HUDEP-2 (cell line): ENCODE measurements at regions not wholly inside any gene's neighbourhood (a gene's known extent, or its start where the extent isn't known, plus 50 kb on each side); places are given as distances from the start of the nearest gene placed in this dataset.

Experiments
- DNase-seq, 76 experiments: peaks; one replicate each; lab custom pipeline; 2025; ENCODE audit not compliant: unreplicated experiment in 76 of 76; lab: John Stamatoyannopoulos, UW

DNA sequence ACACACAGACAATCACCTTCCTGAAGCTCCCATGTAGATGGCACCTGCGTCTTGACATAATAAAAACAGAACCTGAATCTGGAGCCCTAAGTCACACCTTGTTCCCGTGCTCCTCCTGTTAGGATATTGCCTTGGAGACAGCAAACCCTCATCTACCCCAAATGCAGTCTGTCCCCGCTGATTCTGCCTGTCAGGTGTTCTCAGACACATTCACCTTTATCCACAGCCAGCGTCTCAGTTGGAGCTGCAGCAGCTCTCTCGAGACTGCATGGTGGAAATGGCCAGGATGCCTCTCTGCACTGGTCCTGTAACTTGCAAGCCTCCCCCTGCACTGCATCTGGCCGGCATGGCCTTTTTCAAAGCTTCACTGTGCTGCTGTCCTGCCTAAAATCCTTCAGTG, 218.0 kb upstream of the ZNF32 start:
- DNase-seq: no peak

DNA sequence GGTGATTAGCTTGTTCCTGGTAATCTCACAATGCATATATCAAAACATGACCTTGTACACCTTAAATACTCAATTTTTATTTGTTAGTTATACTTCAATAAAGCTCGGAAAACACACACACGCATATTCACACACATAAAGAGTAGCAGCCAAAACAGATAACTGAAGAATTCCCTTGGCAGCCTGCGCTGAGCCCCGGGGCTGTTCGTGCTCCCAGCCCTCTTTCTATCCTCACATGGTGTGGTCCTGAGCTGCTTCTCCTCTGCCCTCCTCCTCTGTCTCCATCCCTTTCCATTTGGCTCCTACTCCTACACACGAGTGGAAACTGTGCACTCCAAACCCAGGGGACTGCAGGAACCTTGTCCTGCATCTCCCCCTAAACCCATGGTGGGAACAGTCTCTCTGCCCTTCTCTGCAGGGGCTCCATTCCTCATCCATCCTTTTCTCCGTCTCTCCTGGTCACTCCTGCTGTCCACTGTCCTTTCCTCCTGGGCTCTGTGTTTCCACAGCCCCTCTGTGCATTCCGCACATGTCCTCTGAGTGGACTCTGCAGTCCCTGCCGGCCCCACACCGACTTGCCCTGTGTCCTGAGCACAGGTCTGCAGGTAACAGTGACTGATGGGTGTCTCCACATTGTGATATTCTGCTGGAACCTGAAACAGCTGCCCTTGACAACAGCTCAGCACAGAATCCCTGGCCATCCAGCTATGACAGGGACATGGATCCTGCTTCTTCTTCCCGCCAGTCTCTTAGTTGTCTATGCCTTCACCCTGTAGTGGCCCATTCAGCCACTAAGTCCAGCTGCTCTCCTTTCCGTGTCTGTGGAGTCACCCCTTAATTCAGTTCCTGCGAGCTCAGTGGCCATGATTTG, 216.8 kb upstream of the ZNF32 start:
- DNase-seq: no peak

DNA sequence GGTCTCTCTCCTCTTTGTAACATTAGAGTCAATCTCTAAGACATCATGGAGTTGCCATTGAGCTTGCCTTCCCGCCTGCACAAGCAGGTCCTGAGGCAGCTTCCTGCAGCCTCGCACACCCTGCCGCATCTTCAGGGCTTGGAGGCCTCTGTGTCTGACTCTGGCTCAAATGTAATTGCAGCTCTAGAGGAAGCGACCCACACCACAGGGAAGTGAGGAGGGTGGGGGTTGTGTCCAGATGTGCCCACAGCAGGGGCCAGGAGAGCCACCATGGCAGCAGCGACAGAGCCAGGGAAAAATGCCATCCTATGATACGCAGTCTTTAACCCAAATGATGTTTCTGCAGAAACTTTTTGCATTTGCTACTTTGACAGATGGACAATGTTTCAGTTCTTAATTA, 216.0 kb upstream of the ZNF32 start:
- no peak for DNase-seq

DNA sequence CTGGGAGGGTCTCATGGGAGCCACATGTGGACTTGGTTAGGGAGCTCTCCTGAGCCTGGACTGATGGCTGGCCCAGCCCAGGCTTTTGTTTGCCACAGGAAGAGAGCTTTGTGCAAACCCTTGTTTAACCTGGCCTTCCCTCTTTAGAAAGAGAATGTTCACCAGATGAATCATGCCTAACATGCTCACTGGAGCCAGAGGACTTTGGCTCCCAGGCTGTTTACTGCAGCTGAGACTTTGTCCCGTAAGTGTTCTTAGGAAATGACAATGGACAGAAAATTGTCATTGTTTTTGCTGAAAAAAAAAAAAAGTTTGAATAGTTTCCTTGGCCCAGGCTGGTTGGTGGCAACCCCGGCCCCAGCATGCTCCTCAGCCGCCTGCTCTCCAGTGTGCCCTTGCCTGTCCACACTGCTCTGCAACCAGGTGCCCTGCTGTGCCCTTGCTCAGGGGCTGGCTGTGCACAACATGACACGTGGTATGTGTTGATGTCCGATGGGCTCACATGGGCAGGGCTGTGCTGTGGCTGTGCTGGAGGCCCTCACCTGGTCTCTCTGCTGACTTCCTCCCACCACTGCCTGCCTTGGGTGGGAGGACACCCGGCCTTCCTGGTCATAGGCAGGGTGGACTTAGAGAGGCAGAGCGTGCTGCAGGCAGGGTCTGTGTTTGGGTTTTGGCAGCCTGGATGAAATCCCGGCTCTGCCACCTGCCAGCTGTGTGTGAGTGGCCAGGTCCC, 215.3 kb upstream of the ZNF32 start:
- no peak for DNase-seq

DNA sequence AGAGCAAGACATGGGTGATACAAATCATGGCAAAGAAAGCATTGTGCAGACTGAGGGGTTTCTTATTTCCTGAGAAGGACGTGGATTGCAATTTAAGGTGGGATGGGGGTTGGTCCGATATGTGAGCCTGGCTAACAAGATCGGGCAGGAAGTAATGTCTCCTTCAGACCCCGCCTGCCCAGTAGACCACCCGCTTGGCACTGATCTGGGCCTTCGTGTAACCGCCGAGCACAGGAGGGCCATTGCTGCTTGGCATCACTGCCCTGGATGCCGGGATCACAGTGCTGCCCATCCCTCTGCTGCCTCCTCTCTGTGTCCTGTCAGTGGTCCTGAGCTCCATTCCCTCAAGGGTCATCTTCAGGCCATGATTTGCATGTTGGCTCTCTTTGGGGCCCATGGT, 214.6 kb upstream of the ZNF32 start:
- no peak for DNase-seq

DNA sequence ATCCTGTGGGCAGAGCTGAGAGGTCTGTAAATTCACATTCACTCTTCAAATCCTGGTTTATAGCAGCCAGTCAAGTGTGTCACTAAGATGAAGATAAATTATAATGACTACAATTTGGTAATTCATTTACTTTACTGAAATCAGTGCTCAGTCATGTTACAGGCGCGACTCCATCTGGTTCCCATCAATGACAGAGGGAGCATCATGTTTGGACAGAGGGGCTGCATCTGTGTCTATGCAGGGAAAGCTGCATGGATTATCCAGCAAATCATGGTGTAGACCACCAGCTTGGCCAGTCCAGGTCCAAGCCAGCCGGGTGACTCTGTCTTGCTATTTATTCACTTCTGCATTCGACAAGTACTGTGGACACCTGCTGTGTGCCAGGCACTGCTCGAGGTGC, 214.1 kb upstream of the ZNF32 start:
- no peak for DNase-seq

DNA sequence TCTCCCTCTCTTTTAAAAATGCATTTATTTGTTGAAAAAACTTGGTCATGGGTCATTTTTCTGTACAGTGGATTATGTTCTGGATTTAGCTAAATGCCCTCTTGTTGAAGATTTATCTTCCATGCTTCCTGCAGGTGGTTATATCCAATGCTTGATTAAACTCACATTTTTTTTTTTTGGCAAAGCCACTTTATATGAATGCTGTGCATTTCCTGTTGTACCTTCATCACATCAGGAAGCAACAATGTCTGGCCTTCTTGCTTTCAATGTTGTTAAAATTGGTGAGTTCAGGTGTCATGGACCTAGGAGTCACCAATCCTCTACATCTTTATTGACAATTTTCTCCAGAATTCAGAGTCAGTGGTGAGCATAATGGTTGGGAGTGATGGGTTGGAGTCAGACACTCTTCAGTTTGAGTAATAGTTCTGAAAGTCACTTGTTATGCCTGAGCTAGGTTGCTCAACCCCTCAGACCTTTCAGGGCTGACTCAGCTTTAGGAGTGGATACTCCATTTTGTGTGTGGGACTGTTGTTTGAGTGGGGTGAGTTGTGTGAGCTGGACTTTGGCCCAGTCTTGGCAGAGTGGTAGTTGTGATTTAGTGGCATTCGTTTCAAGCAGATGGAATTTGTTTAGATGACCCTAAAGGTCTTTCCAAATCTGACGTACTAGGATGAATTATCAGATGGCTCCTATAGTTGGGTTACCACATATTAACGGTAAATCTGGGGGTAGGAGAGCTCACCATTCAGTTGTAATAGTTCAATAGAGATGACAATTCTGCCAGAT, 213.5 kb upstream of the ZNF32 start:
- no peak for DNase-seq

DNA sequence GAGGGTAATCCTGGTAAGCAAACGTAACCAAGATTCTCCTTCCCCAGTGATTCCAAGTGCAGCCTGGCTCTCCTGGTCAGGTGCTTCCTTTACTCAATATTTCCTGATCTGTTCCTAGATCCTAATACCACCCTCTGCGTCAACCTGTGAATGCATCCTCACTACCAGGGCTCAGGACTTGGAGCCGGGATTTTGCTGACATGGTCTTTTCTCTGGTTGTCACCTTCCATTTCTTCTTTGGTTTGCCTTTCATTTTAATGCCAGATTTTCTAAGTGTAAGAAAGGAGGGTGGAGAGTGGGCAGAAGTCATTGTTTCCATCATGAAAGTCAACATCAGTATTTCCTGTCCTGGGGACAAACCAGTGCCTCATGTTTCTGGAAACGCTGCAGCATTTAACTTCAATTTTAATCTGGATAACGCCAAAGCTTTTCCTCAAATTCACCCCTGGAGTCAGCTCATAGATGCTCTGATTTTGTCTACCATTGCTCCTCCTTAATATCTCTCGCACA, 210.4 kb upstream of the ZNF32 start:
- DNase-seq: no peak

DNA sequence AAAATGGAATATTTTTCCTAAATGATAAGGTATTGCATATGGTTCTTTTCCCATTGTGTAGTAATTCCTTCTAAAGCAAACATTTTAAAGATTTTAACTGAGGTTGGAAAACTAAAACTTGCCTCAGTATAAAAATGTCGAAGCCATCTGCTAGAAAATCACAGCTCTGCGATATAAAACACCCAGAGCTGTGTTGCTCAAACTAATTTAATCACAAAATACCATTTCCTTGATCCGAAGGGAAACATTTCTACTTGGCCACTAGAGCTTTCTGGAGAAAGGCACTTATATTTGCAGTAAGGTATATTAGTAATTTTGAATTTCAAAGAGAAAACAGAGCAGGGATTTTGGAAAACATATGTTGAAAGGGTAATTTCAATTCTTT, 209.2 kb upstream of the ZNF32 start:
- no peak for DNase-seq

DNA sequence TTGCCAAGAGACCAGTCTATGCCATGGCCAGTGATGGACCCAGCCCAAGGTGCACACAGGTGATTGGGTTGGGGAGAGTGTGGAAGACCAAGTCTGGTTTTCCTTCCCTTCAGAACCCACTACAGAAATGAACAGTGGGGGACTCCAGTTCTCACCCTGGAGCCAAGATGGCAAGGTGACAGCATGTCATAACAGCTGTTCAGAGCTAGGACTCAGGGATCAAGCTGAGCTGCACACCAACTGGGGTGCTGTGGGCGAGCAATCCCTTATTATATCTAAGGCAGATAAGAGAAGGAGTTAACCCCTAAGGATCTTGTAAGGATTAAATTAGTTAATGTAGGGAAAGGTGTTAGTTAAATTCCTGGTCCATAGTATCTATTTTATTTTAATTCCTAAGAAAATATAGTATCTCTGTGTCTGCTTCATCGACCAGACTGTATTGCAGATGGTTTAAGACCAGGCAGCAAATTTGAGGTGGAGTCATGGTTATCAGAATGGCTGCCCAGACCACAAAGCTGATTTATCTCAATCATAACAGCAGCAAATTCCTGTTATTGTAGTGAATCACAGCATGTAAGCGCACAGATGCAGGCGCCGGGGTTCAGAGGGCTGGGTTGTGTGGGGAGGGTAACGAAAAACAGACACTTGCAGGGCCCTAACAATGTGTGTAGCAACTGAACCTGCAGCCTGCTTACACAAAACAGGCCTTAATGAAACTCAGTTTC, 208.7 kb upstream of the ZNF32 start:
- no peak for DNase-seq

DNA sequence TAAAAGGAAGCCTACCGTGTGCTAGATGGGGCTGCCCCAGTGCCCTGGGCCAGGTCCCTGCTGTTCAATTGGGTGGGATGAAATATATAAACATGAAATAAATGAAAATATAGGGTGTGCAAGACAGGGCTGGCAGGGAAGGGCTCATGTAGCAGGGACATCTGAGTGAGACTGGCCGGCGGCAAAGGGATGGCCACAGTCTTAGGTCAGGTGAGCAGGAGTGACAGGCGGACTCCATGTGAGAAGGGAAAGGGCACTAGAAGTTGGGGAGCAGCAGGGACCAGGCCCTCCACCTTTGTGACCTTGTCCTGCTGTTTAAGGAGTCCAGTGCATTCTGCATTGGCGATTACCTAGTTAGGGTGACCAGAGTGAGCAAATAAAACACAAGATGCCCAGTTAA, 207.6 kb upstream of the ZNF32 start:
- no peak for DNase-seq

DNA sequence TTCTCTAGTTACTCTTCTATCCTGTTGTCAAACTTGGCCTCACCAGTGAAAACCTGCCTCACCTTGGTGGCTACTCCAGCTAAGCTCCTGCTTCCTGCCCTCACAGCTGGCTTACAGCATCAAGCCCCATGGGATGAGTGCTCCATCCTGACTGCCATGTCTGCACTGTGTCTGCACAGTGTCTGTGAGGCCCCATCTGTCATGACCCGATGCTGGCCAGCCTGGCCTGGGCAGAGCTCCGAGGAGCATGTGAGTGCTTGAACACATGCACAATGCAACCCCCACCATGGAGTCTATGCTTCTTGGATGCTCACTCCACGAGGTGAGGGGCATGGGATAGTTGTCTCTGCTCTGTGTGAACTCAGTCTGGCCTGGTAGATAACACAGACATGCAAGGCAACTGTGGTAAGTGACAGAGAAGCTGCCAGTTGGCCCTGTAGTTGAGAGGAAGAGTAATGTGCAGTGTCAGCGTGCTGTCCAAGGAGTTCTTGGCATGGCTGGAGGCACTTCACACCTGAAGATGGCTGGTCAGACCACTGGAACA, 207.1 kb upstream of the ZNF32 start:
- DNase-seq: no peak

DNA sequence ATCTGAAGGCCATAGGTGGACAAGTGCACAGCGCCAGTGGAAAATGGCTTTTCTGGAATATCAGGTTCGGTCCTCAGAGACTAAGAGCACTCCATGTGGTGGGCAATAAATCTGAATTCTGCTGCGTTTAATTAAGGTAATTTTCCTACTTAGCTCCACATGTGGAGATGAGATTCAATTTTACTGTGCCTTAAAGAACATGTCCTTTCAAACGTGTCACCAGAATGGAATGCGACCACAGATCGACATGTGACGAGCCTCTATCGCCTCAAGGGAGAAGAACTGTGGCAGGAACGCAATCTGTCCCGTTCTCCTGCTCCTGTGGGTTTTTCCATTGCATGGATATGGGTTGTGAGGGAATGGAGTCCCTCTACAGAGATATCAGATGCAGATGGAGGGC, 205.3 kb upstream of the ZNF32 start:
- DNase-seq: no peak

DNA sequence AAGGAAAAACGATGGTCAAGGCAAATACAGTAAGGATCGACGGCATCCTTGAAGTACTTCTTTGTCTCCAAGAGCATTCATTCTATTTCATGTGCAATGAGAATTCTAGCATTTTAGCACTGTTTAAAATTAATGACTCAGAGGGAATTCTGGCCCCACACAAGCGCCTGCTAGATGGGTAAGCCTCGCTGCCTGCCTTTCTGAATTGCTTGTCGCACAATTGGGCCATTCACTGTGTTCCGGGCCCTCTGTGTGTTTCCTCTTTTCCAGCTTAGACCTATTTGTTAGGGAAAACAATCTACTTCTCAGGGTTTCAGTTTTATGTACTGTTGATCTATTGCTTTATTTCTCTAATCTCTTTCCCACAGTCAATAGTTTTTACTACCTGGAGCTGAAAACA, 204.7 kb upstream of the ZNF32 start:
- DNase-seq: no peak

DNA sequence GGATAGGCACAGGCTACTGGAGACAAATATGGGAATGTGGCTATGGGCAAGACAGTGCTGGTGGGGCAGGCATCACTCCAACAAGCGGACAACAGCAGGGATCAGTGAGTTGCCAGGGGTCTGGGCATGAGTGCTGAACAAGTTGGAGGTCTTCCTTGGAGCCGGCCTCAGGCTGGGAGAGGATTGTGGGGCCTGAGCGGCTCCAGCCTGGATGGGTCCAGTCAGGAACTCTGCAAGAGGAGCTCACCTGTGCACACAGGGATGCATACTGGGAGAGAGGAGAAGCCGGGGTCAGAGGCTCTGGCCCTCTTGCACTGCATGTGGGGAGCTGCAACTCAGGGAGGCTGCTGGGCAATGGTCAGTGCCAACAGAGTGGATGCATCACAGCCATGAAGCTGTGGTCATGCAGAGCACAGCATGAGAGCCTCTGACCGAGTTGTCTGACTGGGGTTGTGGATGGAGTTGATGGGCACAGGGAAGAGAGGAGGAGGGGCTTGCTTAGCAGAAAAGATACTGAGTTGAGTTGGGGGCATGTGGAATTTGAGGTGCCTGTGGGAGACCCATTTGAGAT, 204.0 kb upstream of the ZNF32 start:
- no peak for DNase-seq

DNA sequence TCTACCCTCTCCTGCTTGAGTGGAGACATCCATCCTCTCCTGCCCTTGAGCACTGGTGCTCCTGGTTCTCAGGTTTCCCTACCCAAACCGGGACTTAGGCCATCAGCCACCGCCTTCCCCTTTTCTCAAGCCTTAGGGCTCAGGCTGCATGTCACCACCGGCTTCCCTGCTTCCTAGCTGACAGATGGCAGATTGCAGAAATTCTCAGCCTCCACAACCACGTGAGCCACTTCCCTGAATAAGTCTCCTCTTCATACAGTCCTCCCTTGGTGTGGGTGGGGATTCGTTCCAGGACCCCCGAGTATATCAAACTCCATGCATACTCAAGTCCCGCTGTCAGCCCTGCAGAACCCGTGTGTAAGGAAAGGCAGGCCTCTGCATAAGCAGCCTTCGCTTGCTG, 203.5 kb upstream of the ZNF32 start:
- DNase-seq: no peak

DNA sequence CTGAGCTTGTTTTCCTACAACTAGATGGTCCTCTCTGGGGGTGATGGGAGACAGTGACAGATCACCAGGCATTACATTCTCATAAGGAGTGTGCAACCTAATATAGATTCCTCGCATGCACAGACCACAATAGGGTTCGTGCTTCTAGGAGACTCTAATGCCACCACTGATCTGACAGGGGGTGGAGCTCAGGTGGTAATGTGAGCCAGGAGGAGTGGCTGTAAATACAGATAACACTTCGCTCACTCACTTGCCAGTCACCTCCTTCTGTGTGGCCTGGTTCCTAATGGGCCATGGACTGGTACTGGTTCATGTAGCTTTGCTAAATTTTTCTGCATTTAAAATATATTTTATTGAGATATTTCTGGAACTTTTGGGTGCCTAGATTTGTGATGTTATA, 202.3 kb upstream of the ZNF32 start:
- no peak for DNase-seq

DNA sequence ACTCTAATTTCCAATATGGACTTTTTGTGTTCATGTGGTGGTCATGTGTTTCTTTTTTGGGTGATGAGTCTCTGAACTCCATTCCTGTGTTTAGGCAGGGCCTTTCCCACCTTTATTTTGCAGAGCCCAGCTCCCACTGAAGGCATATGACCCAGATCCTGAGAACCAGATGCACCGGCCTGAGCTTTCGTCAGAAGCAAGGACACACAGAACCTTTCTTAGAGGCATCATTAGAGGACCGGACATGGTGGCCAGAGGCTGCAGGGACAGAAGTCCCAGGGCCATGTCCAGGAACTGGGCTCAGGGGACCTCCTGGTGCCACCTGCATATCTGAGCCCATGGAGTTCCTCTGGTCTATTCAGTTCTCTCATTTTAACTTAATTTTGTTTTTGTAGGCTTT, 200.9 kb upstream of the ZNF32 start:
- no peak for DNase-seq

DNA sequence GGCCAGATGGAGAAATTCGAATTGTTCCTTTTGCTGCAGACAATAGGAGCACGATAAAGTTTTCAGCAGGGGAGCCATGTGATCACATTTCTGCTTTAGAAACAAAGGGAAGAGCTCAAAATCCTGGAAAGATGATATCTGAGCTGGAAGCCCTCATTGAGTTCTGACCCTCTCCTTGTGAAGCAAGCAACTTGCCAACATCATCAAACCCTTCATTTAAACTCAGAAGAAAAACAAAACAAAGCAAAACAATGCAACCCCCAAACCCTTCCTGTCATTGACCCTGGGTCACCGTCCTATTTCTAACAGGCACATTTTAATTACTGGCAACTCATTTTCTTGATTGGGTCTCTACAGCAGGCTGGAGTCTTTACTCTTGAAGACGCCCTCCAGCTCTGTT, 198.3 kb upstream of the ZNF32 start:
- DNase-seq: no peak

DNA sequence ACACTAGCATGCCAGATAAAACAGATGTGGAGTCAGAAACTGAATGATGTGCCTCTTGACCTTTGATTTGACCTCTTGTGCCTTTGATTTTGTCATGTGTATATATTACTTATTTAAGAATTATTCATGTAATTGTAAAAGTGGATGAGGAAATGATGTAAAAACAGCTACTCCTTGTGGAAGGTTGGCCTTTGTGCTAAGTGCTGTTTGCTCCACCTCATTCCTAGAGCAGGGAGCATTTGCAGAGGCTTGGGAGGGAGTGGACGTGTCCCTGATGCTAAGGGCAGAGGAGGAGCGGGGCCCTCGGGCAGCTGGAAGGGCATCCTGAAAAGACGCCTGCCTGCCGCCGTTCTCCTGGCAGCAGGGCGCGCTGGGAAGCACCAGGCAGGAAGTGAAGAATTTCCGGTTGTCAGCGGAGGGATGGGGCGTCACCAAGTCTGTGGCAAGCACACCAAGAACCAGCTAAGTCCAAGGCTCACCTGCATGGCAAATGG, 197.6 kb upstream of the ZNF32 start:
- no peak for DNase-seq
